ENCODE measurements at regions not wholly inside any gene's neighbourhood (a gene's known extent, or its start where the extent isn't known, plus 50 kb on each side); places are given as distances from the start of the nearest gene placed in this dataset.

DNA sequence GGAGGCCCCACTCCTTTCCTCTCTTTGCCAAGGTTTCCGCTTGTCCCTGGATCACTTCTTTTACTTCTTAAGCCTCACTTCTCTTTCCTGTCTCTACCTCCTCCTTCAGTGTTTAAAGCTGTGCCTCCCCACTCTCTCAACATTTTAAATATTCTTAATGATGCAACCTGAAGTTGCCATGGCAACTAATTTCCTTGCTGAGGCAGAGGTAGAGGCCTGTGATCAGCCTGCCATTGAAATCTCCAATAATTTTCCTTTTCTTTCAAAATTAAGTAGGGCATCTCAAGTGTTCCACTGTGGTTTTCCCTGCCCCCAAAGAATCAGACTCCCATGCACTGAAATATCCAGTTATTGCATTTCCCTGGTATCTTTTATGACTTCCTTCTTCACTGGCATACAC is 108.6 kb upstream of the VRK1 start:
- Histone ChIP-seq H3K27me3 (ENCODE audit: control insufficient read depth in 1 of 2, insufficient read depth in 2 of 2, low read length in 2 of 2) (peaks cover 0 to 6% of the 10 kb centered on the region in 2 experiments), H3K4me3 (ENCODE audit: low read length) (no peak overlapping the region), H3K27ac (ENCODE audit: low read depth in 1 of 2, low read length in 2 of 2) (no peak overlapping the region), H3K36me3 (ENCODE audit: insufficient read depth, low read length) (no peaks in the 10 kb centered on the region), H3K9me3 (ENCODE audit: control insufficient read depth in 1 of 2, insufficient read depth in 1 of 2, low read length in 2 of 2) (no peaks in the 10 kb centered on the region), H3K4me1 (ENCODE audit: insufficient read depth, low read length) (no peaks in the 10 kb centered on the region)
- no peak for ATAC-seq (ENCODE audit: poor library complexity)
- Mint-ChIP-seq H3K27ac (no peak overlapping the region), H3K4me1 (ENCODE audit: low read depth) (no peaks in the 10 kb centered on the region), H3K9me3 (no peaks in the 10 kb centered on the region), H3K4me3 (no peak overlapping the region), H3K36me3 (ENCODE audit: low read depth) (no peaks in the 10 kb centered on the region), H3K27me3 (peaks cover 1% of the 10 kb centered on the region)
- TF ChIP-seq, protein P1, sequence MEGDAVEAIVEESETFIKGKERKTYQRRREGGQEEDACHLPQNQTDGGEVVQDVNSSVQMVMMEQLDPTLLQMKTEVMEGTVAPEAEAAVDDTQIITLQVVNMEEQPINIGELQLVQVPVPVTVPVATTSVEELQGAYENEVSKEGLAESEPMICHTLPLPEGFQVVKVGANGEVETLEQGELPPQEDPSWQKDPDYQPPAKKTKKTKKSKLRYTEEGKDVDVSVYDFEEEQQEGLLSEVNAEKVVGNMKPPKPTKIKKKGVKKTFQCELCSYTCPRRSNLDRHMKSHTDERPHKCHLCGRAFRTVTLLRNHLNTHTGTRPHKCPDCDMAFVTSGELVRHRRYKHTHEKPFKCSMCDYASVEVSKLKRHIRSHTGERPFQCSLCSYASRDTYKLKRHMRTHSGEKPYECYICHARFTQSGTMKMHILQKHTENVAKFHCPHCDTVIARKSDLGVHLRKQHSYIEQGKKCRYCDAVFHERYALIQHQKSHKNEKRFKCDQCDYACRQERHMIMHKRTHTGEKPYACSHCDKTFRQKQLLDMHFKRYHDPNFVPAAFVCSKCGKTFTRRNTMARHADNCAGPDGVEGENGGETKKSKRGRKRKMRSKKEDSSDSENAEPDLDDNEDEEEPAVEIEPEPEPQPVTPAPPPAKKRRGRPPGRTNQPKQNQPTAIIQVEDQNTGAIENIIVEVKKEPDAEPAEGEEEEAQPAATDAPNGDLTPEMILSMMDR (IDR thresholded peaks at IDR 0.05) = no peak
- ChIA-PET POLR2A (no interaction called here), CTCF (no interaction called here)
- intact Hi-C loops (cut with DNase I, micrococcal nuclease) = no loop called here
- no peak for DNase-seq

DNA sequence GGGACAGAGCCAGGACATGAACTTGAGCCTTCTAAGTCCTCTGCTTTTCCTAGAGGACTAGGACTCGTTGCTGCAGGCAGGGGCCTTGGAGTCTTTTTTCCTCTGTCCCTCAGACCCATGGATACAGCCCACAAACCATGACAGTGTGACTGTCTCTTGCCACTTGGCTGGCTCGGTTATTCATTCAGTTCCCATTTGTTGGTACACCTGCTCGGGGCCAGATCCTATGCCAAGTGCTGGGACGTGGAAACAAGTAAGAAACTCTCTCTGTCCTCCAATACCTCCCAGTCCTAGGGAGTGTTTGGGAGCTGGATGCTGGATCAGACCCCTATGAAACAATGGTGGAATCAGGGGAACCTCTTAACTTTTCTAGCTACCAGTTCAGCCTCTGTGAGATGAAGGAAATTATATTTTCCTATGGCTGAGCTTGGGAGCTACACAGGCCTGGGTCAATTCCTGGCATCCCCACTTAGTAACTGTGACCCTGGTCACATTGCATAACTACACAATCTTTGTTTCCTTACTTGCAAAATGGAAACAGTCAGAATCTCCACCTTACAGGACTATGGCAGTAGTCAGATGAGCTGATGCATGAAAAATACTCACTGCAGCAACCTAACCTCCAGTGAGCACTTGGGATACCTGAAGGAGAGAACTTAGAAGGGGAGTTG is 106.3 kb upstream of the VRK1 start:
- no peak overlapping the region for H3K27ac ChIP-seq (ENCODE audit: low read depth in 1 of 2, low read length in 2 of 2)
- no peaks in the 10 kb centered on the region for H3K4me1 Mint-ChIP-seq (ENCODE audit: low read depth)
- H3K4me3 ChIP-seq (ENCODE audit: low read length) = no peak overlapping the region
- no peaks in the 10 kb centered on the region for H3K9me3 Mint-ChIP-seq
- no peaks in the 10 kb centered on the region for H3K4me1 ChIP-seq (ENCODE audit: insufficient read depth, low read length)
- H3K36me3 ChIP-seq (ENCODE audit: insufficient read depth, low read length) = no peaks in the 10 kb centered on the region
- no peak for DNase-seq
- H3K27me3 Mint-ChIP-seq = peaks cover 3% of the 10 kb centered on the region
- no peaks in the 10 kb centered on the region for H3K36me3 Mint-ChIP-seq (ENCODE audit: low read depth)
- peaks cover 0 to 6% of the 10 kb centered on the region in 2 experiments for H3K27me3 ChIP-seq (ENCODE audit: control insufficient read depth in 1 of 2, insufficient read depth in 2 of 2, low read length in 2 of 2)
- CTCF ChIA-PET = no interaction called here
- ATAC-seq (ENCODE audit: poor library complexity) = no peak
- H3K9me3 ChIP-seq (ENCODE audit: control insufficient read depth in 1 of 2, insufficient read depth in 1 of 2, low read length in 2 of 2) = no peaks in the 10 kb centered on the region
- POLR2A ChIA-PET = no interaction called here
- intact Hi-C loops (cut with DNase I, micrococcal nuclease) = no loop called here
- H3K4me3 Mint-ChIP-seq = no peak overlapping the region
- H3K27ac Mint-ChIP-seq = no peak overlapping the region
- TF ChIP-seq, protein P1 (IDR thresholded peaks at IDR 0.05) = no peak

DNA sequence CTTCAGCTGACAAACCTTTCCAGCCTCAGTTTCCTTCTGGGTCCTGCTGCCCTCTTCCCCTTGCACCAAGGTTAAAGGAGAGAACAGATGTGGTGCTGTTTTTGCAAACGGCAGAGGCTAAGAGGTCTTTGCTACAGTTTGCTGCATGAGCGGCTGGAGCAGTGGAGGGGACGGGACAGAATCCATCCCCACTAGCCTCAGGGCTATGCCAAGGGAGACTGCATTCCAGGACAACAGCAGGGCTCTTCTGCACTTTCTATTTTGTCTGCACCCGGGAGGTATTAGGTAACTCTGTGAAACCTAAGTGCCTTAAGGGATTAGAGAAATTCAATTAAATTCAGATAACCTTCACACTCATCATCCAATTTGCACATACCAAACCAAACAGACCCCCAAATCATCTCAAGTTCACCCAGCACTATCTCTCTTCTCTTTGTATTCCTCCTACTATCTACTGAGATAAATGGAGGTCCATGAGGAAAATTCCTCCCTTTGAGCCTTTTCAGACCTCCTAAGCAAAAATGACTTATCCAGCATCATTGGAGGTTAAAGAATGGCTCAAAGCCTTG is 103.8 kb upstream of the VRK1 start:
- no peak overlapping the region for H3K27ac ChIP-seq (ENCODE audit: low read depth in 1 of 2, low read length in 2 of 2)
- H3K4me3 ChIP-seq (ENCODE audit: low read length) = no peak overlapping the region
- H3K4me3 Mint-ChIP-seq = no peak overlapping the region
- ATAC-seq (ENCODE audit: poor library complexity) = no peak
- no peaks in the 10 kb centered on the region for H3K4me1 Mint-ChIP-seq (ENCODE audit: low read depth)
- H3K4me1 ChIP-seq (ENCODE audit: insufficient read depth, low read length) = no peaks in the 10 kb centered on the region
- no peak for DNase-seq
- no peaks in the 10 kb centered on the region for H3K36me3 ChIP-seq (ENCODE audit: insufficient read depth, low read length)
- no peaks in the 10 kb centered on the region for H3K9me3 Mint-ChIP-seq
- ChIA-PET CTCF (no interaction called here), POLR2A (no interaction called here)
- H3K9me3 ChIP-seq (ENCODE audit: control insufficient read depth in 1 of 2, insufficient read depth in 1 of 2, low read length in 2 of 2) = no peaks in the 10 kb centered on the region
- intact Hi-C loops (cut with DNase I, micrococcal nuclease) = no loop called here
- no peaks in the 10 kb centered on the region for H3K36me3 Mint-ChIP-seq (ENCODE audit: low read depth)
- H3K27me3 ChIP-seq (ENCODE audit: control insufficient read depth in 1 of 2, insufficient read depth in 2 of 2, low read length in 2 of 2) = peaks cover 0 to 6% of the 10 kb centered on the region in 2 experiments
- H3K27me3 Mint-ChIP-seq = peaks cover 11% of the 10 kb centered on the region
- no peak overlapping the region for H3K27ac Mint-ChIP-seq
- TF ChIP-seq, protein P1 (IDR thresholded peaks at IDR 0.05) = no peak

Data from CD4-positive, alpha-beta T cell (primary cell).